CD14-positive monocyte (primary cell): ENCODE measurements at regions not wholly inside any gene's neighbourhood (a gene's known extent, or its start where the extent isn't known, plus 50 kb on each side); places are given as distances from the start of the nearest gene placed in this dataset.

Experiments used
- DNase-seq, 3 donors: peaks; one replicate each; pipeline ENCODE4 v3.0.0-alpha.2; 2011 to 2022
- H2AFZ ChIP-seq: 2 replicates; pipeline ENCODE4 v1.6.0; 2012; ENCODE audit warnings: mild to moderate bottlenecking, low read depth, low read length, inconsistent platforms; ENCODE audit not compliant: insufficient read depth, poor library complexity, severe bottlenecking
- H3K27ac ChIP-seq, 2 donors: 1 replicate in 1 of 2; 2 replicates in 1 of 2; pipeline ENCODE4 v1.5.1; 2012 to 2013; ENCODE audit warnings: low read length in 2 of 2, control low read depth in 1 of 2, inconsistent platforms in 1 of 2, low read depth in 1 of 2, mild to moderate bottlenecking in 1 of 2
- H3K27me3 ChIP-seq, 2 donors: one replicate each; pipeline versions ENCODE4 v1.6.0 to v1.6.1; 2011 to 2013; ENCODE audit warnings: low read length in 2 of 2; ENCODE audit not compliant: control insufficient read depth in 2 of 2, insufficient read depth in 2 of 2
- H3K36me3 ChIP-seq, 2 donors: replicated peaks in 1 of 2; 1 replicate in 1 of 2; 2 replicates in 1 of 2; pipeline versions ENCODE4 v1.5.1 to v1.6.1; 2012 to 2013; ENCODE audit warnings: low read length in 2 of 2, control low read depth in 1 of 2, inconsistent platforms in 1 of 2, mild to moderate bottlenecking in 1 of 2; ENCODE audit not compliant: insufficient read depth in 2 of 2, control insufficient read depth in 1 of 2
- H3K4me1 ChIP-seq, 2 donors: 1 replicate in 1 of 2; 2 replicates in 1 of 2; pipeline versions ENCODE4 v1.5.1 to v1.6.1; 2012 to 2013; ENCODE audit warnings: low read length in 2 of 2, control low read depth in 1 of 2, inconsistent platforms in 1 of 2, mild to moderate bottlenecking in 1 of 2, moderate library complexity in 1 of 2; ENCODE audit not compliant: insufficient read depth in 2 of 2, control insufficient read depth in 1 of 2
- H3K4me2 ChIP-seq: replicated peaks from 2 replicates; pipeline ENCODE3; 2012; ENCODE audit warnings: low read length, moderate library complexity, mild to moderate bottlenecking; ENCODE audit not compliant: poor library complexity, severe bottlenecking; ENCODE audit errors: extremely low read depth
- H3K4me3 ChIP-seq, 3 experiments: fragments of 200-600 bp in 1 of 3; sonication (generic) in 1 of 3; replicated peaks in 1 of 3; 1 replicate in 2 of 3; 2 replicates in 1 of 3; pipeline ENCODE4 v1.5.1; 2011 to 2013; ENCODE audit warnings: low read length in 3 of 3, mild to moderate bottlenecking in 3 of 3, control low read depth in 2 of 3, low read depth in 2 of 3, inconsistent platforms in 1 of 3, moderate library complexity in 1 of 3
- H3K79me2 ChIP-seq: 2 replicates; pipeline ENCODE4 v1.6.0; 2012; ENCODE audit warnings: mild to moderate bottlenecking, control low read depth, inconsistent platforms, low read length, moderate library complexity; ENCODE audit not compliant: insufficient read depth
- H3K9ac ChIP-seq: 2 replicates; pipeline ENCODE4 v1.6.0; 2017; ENCODE audit warnings: low read length, mild to moderate bottlenecking; ENCODE audit not compliant: insufficient read depth, poor library complexity, severe bottlenecking
- H3K9me3 ChIP-seq, 2 donors: replicated peaks in 1 of 2; 1 replicate in 1 of 2; 2 replicates in 1 of 2; pipeline versions ENCODE4 v1.5.1 to v1.6.1; 2012 to 2013; ENCODE audit warnings: low read length in 2 of 2, control low read depth in 1 of 2; ENCODE audit not compliant: control insufficient read depth in 1 of 2, insufficient read depth in 1 of 2
- H4K20me1 ChIP-seq: 2 replicates; pipeline ENCODE4 v1.6.0; 2012; ENCODE audit warnings: mild to moderate bottlenecking, low read length, control low read depth, moderate library complexity; ENCODE audit not compliant: insufficient read depth
- H3K27ac Mint-ChIP-seq, 7 donors: one replicate each; pipeline ENCODE4 v1.8.0; 2020; ENCODE audit warnings: mild to moderate bottlenecking in 7 of 7, mixed read lengths in 7 of 7, moderate library complexity in 6 of 7, inconsistent platforms in 2 of 7
- H3K27me3 Mint-ChIP-seq, 3 donors: one replicate each; pipeline ENCODE4 v1.8.0; 2021 to 2022; ENCODE audit warnings: low read depth in 3 of 3, mild to moderate bottlenecking in 3 of 3, mixed read lengths in 3 of 3, moderate library complexity in 3 of 3, inconsistent platforms in 1 of 3
- H3K36me3 Mint-ChIP-seq, 2 donors: one replicate each; pipeline ENCODE4 v1.8.0; 2020; ENCODE audit warnings: mixed read lengths in 2 of 2, inconsistent platforms in 1 of 2, mild to moderate bottlenecking in 1 of 2
- H3K4me1 Mint-ChIP-seq: one replicate; pipeline ENCODE4 v1.8.0; 2020; ENCODE audit warnings: mild to moderate bottlenecking, mixed read lengths
- H3K4me3 Mint-ChIP-seq, 2 donors: one replicate each; pipeline ENCODE4 v1.8.0; 2020; ENCODE audit warnings: mild to moderate bottlenecking in 2 of 2, mixed read lengths in 2 of 2, moderate library complexity in 1 of 2
- H3K9me3 Mint-ChIP-seq, 7 donors: one replicate each; pipeline ENCODE4 v1.8.0; 2020 to 2022; ENCODE audit warnings: mixed read lengths in 7 of 7, mild to moderate bottlenecking in 6 of 7, moderate library complexity in 6 of 7, inconsistent platforms in 2 of 7
- WGBS: methylation state at CpG from one replicate; pipeline ENCODE4 v1.1.5; 2013; ENCODE audit warnings: missing lambda C conversion rate; ENCODE audit not compliant: insufficient coverage; 5-methylcytosine and 5-hydroxymethylcytosine counted together
- intact Hi-C, 2 donors: fragments of 100-400 bp; cut with micrococcal nuclease; formaldehyde crosslinking; loops; one replicate each; pipeline versions ENCODE4 v1.15.0 to v1.15.1; 2023
- TF ChIP-seq, protein P1 (sequence below): fragments of 200-600 bp; IDR thresholded peaks from one replicate; pipeline ENCODE4 v1.8.0; 2022; ENCODE audit warnings: antibody characterized with exemption, mild to moderate bottlenecking

DNA sequence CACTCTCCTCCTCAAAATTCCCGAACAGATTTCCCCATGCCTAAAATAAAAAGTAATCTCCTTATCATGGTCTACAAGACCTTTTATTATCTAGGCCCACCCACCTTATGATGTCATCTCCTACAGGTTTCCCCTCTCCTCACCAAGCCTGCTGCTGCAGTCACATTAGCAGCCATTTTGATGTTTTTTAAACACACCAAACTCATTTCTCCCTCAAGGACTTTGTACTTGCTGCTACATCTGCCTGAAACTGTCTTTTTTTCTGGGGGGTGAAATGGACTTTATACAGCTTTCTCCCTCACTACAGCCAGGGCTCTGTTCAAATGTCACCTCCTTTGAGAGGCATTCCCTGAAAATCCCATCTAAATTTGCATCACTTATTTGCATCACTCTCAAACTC is 90.2 kb upstream of the TAB3 start:
- Histone ChIP-seq H3K4me3 (no peak overlapping the region), H3K27ac (no peak overlapping the region), H3K9ac (no peak overlapping the region), H3K79me2 (no peaks in the 10 kb centered on the region), H3K9me3 (no peaks in the 10 kb centered on the region), H4K20me1 (no peaks in the 10 kb centered on the region), H3K36me3 (no peaks in the 10 kb centered on the region), H3K27me3 (no peaks in the 10 kb centered on the region), H3K4me2 (no peak overlapping the region), H3K4me1 (peaks cover 10 to 19% of the 10 kb centered on the region in 2 donors), H2AFZ (no peak overlapping the region)
- H3K4me3 Mint-ChIP-seq: peak overlapping the region in 1 of 2 donors; percentile 25
- no peaks in the 10 kb centered on the region for H3K36me3 Mint-ChIP-seq
- H3K4me1 Mint-ChIP-seq: peaks cover 13% of the 10 kb centered on the region
- WGBS: 100% methylated on average over 1 of the region's 1 CpG
- no peak overlapping the region for H3K27ac Mint-ChIP-seq
- no peak for DNase-seq
- TF ChIP-seq, protein P1, sequence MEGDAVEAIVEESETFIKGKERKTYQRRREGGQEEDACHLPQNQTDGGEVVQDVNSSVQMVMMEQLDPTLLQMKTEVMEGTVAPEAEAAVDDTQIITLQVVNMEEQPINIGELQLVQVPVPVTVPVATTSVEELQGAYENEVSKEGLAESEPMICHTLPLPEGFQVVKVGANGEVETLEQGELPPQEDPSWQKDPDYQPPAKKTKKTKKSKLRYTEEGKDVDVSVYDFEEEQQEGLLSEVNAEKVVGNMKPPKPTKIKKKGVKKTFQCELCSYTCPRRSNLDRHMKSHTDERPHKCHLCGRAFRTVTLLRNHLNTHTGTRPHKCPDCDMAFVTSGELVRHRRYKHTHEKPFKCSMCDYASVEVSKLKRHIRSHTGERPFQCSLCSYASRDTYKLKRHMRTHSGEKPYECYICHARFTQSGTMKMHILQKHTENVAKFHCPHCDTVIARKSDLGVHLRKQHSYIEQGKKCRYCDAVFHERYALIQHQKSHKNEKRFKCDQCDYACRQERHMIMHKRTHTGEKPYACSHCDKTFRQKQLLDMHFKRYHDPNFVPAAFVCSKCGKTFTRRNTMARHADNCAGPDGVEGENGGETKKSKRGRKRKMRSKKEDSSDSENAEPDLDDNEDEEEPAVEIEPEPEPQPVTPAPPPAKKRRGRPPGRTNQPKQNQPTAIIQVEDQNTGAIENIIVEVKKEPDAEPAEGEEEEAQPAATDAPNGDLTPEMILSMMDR: no peak
- H3K27me3 Mint-ChIP-seq: peaks cover 0 to 5% (median 3%) of the 10 kb centered on the region in 3 donors
- peaks cover 0 to 5% (median 1%) of the 10 kb centered on the region in 7 donors for H3K9me3 Mint-ChIP-seq
- intact Hi-C loops: loop anchor here in 1 of 2 donors (10.0 kb wide), 1 partner anchor 344 kb away; no protein-coding TSS in a partner anchor

DNA sequence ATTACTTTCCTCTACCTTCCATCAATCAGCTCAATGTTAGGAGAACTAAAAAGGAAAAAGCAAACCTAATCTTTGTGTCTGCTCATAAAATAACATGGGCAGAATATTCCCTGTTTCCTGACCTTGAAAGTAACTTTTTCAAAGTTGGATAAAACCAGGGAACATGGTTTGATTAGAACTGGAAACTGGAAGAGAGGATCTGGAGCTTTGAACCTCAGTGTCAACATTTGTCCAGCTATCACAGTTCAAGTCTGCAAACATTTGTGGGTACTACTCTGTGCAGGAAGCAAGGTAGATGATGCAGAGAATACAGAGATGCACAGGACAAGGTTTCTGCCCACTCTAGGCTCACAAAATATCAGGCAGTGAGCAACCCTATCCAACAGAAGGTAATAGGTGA is 86.4 kb upstream of the TAB3 start:
- H3K27ac ChIP-seq: no peak overlapping the region
- H3K36me3 ChIP-seq: no peaks in the 10 kb centered on the region
- Mint-ChIP-seq H3K4me3 (no peak overlapping the region), H3K4me1 (peaks cover 6% of the 10 kb centered on the region), H3K9me3 (peaks cover 0 to 2% (median 0%) of the 10 kb centered on the region in 7 donors), H3K36me3 (no peaks in the 10 kb centered on the region), H3K27me3 (peaks cover 0 to 5% (median 3%) of the 10 kb centered on the region in 3 donors), H3K27ac (no peak overlapping the region)
- DNase-seq: no peak
- no peaks in the 10 kb centered on the region for H3K79me2 ChIP-seq
- intact Hi-C loops: loop anchor here in 1 of 2 donors (10.0 kb wide), 1 partner anchor 341 kb away; no protein-coding TSS in a partner anchor
- H3K4me3 ChIP-seq: no peak overlapping the region
- no peaks in the 10 kb centered on the region for H4K20me1 ChIP-seq
- no peak overlapping the region for H3K4me2 ChIP-seq
- no peaks in the 10 kb centered on the region for H3K9me3 ChIP-seq
- peaks cover 0 to 6% of the 10 kb centered on the region in 2 donors for H3K4me1 ChIP-seq
- H3K27me3 ChIP-seq: no peaks in the 10 kb centered on the region
- no peak overlapping the region for H2AFZ ChIP-seq
- TF ChIP-seq, protein P1: no peak
- H3K9ac ChIP-seq: no peak overlapping the region
